HG02973 (cell line): ENCODE measurements at regions not wholly inside any gene's neighbourhood (a gene's known extent, or its start where the extent isn't known, plus 50 kb on each side); places are given as distances from the start of the nearest gene placed in this dataset.
"Not testable (repeated sequence)": the region's sequence is repeated elsewhere in the genome, so short reads cannot be mapped to it uniquely, and the experiment has no call there.

Source experiments
- ATAC-seq: cut with Tn5 transposase; IDR thresholded peaks from one replicate; pipeline ENCODE4 v1.9.1; 2021; ENCODE audit warnings: moderate library complexity; ENCODE audit not compliant: unreplicated experiment

DNA sequence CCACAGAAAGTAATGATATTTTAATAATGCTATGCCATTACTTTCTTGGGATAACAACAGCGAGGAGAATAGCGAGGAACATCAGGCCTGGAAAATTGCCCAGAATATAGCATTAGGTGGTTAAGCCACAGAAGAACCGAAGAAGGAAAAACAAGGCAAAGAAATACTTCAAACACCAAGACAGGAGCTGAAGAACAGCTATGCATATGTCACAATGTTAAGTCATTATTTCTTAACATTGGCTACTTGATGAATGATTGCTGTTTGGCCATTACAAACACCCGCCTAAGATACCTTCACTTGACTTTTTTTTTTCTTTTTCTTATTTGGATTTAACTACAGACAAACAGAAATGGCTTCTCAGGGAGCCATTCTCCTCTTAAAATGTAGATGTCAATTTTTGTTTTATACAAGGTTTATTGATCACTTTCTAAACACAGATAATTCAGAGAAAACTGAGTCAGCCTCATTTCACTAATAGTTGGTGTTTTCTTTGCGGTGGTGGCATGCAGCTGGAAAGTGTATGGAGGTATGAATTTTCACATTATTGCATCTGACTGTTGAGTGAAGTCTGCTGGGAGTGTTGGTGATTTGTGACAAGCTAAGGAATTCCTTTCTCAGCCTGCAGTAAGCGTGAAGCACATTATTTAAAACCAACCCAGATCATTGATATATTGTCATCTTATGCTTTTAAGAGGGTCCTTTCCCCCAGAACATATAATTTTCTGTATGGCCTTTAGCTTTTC lies 705.7 kb upstream of the NR2F2 start:
- no peak for ATAC-seq

DNA sequence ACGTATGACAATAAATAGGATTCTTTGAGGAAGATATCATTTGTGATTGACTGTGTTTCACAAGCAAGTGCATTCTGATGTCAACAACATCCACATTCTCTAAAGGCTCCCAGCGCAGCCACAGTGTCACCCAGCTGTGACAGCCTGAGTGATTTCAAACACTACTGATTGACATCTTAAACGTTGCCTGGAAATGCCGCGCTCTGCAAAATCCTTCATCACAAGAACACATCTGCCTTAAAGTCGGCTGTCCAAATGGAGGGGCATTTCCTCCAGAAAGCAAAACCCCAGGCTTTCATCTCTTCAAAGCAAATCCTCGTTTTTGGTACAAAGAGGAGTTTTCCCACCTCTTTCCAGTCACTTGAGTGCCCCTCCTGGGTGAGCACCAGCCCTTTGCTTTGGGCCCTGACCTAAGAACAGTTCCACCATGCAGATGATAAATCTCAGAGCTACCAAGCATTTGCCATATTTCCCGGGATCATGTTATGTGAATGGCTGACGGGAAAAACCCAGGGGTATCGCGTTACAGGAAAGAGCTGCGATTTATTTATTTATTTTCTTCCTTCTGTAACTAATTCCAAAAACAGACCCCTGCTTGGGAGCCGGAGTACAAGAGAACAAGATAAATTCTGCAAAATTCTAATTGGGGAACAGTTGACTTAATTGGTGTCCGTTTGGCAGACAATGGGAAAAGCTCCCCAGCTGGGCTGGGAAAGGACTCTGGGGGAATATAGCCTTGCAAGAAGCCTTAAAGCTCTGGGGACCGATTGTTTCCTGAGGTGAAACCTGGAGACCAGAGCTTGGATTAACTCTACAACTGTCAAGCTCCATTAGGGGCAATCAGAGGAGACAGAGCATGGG lies 703.8 kb upstream of the NR2F2 start:
- no peak for ATAC-seq

DNA sequence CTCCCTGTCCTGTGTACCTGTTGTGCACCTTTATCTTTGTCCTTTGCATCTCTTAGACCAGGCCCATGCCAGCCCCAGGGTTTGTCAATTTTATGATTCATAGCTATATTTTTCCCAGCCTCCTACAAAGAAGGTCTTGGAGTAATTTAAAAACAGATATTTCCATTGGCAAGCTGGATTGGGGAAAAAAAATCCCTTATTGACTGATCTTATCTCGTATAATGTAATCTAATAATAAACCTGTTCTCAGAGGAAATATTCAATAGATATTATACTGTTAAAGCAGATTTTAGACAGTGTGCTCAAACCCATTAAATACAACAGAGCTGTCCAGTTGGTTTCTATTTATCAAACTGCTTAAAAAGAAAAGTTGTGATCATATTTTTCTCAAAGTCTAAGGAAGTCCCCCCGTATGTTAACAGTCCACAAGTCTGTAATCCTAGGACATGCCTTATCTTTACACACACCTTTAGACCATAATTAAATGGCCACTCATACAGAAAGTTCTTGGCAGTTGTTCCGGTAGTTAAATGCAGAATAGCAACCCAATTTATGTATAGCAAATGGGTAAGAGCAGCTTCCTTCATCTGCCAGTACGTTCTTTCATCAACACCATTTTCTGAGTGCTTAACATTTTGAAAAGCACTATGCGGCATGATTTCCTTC lies 700.9 kb upstream of the NR2F2 start:
- no peak for ATAC-seq

DNA sequence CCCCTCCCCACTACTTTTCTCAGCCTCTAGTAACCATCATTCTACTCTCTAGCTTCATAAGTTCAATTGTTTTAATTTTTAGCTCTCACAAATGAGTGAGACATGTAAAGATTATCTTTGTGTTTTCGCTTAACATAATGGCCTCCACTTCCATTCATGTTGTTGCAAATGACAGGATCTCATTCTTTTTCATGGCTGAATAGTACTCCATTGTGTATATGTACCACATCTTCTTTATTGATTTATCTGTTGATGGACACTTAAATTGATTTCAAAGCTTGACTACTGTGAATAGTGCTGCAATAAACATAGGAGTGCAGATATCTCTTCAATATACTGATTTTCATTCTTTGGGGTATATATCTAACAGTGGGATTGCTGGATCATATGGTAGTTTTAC lies 699.8 kb upstream of the NR2F2 start:
- ATAC-seq: no peak

DNA sequence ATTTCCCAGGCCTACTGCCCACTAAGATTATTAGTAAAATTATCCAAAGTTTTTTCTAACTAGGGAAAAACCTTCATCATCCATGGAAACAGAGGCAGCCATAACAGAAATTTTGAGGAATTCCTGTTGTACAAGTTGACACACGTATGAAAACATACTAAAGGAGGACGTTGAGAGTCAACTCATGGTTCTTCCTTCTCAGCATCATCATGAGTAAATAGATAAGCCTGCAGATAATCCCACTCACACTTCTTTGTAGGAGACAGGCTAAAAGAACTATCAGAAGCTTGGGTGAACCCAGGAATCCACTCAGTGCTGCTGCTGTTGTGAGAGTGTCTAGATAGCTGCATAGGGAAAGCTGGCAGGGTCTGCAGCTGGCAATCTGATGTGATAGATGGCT lies 694.8 kb upstream of the NR2F2 start:
- no peak for ATAC-seq

DNA sequence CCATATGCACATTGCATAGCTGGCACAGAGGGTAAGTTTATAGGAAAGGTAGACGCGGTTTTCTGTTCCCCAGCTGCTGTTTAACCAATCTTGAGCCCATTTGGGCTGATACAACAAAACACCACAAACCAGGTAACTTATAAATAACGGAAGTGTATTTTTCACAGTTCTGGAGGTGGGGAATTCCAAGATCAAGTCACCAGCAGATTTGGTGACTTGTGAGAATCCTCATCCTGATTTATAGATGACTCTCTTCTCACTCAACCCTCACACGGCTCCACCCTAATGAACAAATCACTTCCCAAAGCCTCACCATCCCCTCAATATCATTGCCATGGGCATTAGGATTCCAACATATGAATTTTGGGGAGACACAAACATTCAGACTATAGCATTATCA lies 694.4 kb upstream of the NR2F2 start:
- ATAC-seq: no peak

DNA sequence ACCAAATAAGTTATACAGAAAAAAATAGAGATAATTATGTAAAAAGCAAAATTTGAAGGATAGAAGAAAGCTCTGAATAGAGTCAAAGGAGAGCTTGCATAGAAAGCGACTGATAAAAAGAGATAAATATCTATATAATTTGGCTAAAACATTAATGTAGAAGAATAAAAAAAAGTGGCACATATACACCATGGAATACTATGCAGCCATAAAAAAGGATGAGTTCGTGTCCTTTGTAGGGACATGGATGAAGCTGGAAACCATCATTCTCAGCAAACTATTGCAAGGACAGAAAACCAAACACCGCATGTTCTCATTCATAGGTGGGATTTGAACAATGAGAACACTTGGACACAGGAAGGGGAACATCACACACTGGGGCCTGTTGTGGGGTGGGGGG lies 693.3 kb upstream of the NR2F2 start:
- not testable (repeated sequence) for ATAC-seq

DNA sequence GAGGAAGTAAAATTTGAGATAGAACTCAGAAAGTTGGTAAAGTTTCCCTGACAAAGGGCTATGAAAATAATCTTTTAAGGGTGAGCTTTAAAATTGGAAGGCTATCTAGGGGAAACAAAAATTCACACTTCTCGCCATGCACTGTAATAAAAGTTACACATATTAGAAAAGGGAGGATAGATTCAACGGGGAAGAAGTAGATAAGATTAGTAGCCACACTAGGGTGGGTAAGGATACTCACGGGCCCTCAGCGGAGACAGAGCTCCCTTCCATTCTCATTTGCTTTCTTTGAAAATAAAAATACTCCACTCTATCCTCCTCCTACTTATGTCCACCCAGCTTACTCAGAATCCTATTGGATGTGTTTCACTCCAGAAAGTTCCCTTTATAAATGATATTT lies 691.3 kb upstream of the NR2F2 start:
- ATAC-seq: no peak

DNA sequence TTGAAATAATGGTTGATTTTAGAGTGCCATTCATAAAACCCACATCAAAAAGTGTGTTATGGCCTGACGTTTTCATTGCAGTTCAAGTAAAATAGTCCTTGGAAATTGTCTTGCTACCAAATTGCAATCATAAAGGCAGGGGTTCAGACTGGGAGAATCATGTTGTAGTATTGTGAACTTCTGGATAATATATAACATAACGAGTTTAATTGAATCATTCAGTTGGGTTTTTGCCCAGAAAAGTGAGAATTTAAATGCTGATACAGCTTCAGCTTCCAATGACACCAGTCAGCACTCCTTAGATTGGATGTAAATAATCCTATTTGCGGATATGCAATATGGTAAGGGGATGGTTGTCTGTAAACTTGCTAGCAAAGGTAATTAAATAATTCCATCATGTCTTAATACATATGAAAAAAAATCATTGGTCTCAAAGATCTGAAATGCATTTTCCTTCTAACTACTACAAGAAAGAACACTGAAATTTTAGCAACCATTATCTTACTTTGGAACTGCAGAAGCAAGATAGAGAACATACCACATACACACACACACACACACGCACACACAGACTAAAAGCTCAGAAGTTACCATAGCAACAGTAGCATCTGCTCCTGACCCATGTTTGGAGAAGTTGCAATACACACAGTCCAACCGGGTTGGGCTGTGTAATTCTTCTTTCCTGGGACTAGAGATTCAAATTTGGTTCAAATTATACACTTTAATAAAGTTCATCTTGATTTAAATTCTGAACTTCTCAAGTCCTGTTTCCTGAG lies 686.2 kb upstream of the NR2F2 start:
- no peak for ATAC-seq

DNA sequence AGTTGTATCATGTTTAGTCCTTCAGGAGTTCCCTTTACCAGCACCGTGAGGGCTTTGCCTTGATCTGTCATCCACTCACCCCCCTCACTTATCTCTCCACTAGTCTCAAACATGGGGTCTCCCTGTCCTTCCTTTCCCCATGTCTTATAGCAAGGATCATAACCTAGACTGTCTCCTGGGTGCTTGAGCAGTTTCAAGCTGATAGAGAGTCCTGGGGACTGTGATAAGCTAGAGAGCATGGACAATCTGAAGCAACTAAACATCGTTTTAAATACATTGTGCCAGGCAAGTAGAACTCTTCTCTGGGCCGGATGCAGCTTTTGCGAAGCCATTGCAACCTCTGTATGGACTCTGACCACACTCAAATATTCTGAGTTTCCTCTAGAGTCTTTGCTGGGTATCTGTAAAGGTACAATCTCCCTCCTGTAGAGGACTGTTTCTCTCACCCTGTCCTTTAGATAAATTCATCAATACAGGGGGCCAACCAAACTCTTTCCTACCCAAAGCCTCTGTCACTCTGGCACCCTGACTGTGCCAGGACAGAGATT lies 684.6 kb upstream of the NR2F2 start:
- no peak for ATAC-seq

DNA sequence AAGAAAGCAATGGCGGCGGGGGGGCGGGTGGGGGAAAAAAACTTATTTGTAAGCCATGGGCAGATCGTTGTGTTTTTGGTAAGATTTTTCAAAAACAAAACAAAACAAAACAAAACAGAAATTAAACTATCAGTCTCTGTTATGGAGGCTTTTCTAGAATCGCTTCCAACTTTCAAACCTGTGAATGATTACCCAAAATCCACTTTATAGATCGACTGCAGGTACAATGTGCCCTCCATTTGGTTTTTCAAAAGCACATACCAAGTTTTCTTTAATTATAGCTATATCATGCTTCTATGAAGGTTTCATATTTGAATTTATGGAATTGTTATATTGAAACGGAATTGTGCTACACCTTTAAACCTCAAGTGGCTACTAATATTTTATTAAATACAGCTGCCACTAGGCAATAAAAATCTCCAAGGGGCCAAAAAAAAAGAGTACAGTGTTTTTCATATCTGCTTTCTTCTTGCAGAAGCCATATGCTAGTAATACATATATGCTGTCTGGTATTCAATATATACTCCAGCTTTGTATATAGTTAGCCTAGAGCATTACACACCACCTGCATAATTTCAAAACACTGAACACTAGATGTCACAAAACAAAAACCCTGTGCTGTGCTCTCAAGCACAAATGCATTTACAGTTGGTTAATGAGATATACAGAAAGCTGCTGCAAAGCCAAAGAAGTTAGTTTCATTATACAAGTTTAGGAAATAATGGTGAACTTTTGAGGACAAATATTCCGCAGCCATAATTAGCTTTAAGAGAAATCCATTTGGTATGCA lies 683.8 kb upstream of the NR2F2 start:
- ATAC-seq: no peak

DNA sequence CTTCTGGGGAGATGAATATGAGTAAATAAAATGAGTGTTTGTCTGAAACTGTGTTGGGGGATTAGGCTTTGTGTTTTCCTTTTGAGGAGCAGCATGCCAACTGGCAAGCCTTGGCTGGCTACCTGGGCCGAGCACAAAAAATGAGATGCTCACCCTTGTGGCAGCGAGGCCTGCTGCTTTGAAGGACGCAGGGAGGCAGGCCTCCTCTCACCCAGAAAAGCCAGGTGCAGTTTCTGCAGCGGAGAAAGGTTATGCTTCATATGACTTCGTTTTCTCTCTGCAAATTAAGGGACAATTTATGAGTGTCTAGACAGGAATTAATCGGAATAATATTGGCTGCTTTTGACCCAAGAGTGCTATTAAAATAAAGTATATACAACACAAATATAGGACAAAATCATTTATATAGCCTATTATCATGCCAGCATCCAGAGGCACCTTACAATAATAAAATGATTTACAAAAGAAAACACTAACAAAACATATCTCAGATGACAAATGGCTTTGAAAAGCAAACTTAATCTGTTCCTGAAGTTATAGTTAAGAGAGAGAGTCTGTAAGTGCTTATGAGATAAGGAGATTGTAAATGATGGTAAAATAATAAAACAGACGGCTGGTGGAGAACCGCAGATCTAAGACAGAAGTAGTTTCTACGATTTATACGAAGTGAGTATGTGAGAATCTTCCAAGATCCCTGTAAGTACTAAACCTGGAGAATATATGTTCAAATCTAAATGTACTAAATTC lies 682.8 kb upstream of the NR2F2 start:
- no peak for ATAC-seq

DNA sequence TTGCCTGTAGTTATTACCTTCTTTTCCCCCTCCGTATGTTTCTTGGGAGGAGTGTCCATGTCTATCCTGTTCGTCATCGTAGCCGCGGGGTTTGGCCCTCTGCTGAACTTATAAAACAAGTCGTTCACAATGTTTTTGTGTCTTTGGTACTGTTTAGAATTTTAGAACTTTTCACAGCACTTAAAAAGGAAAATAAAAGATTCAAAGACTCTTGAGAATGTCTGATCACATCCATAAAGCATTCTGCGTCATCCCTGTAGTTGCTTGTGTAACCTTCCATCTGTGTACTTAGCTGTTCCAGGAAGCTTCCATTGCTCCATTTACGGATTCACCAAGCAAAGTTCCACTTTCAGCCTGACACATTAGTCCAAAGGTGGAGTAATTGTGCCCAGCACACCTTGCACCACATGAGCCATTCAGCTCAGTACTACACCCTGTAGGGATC lies 677.1 kb upstream of the NR2F2 start:
- ATAC-seq: no peak

DNA sequence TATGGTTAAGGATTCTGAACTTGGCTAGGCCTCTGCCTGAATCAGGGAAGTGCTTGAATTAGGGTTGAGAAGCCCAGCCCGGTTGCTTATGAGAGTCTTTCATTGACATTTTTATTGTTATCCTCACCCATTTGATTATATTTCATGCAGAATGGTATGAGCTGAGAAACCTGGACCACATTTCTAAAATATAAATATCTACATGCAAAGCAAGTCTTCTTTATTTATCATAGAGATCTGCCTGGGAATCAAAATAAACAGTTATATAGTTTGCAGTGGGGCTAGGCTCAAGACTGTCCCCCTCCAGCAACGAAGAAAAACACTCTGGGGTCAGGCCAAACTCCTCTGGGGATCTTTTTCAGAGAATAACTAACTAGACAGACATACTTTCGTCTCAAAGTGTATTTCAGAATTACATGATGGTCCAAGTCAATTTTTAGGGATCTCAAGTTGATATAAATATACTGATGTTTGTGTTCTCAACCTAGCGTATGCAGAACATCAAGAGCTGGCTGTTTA lies 675.4 kb upstream of the NR2F2 start:
- ATAC-seq: no peak

DNA sequence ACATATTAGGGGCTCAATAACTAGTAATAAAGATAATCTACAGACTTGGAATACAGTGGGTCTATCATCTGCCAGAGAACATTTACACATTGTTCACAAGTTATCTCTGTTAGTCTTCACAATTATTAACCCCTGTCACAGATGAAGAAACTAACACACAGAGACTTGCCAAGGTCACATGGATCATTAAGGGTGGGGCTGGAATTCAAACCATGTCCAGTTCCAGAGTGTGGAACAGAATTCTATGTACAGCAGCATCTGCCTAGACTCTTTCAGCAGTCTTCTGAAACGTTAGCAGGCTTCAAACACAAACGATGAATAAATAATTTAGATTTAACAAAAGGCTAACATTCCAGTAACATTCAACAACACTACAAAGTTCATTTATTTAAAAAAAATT lies 673.9 kb upstream of the NR2F2 start:
- ATAC-seq: no peak

DNA sequence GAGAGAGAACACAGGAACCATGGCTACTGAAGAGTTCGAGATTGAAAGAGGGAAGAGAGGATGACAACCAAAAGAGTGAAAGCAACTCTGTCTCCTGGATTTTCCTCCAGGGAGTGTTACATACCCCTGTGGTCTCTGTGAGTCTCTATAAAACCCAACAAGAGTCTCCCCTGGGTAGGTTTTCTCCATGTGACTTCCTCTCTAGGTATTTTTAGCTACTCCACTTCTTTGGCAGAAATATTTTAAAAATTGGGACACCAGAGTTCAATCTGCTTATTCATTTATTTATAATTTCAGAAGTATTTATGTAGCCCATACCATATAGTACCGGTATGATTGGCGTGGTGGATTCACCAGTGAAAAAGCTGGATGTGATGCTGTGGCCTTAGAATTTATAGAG lies 671.7 kb upstream of the NR2F2 start:
- ATAC-seq: no peak

DNA sequence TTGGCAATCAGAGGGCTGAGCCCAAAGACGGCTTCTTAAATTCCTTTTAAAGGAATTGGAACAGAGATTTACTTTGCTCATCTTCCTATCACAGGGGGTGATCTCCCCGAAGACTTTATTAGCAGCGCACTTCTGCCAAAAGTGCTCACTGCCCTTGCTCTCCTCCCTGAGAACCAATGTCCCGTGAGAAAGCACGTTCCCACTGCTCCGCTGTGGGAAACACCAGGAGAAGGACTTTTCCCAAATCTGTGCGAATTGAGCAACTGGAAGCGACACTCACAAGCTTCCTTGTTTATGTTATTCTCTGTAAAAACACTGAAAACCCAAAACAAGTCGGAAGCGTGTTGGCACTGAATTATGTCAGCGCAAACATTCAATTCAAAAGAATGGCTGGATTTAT lies 670.8 kb upstream of the NR2F2 start:
- ATAC-seq: no peak

DNA sequence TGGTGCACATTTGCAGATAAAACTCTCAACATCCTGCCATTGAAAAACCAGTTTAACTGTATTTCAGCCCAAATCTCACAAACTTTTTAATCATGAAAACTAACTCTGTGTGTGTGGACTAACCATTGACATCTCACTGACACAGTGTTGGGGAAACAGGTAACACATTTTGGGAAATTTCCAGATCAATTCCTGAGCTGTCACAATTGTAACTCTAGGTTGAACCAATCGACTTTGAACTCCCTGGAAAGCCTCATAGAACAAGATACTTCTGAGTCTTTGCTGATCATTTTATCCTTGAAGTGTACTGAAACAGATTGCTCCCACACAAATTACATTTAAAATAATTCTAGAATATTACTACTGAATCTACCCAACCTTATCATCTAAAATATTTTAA lies 667.9 kb upstream of the NR2F2 start:
- no peak for ATAC-seq
